Vagina (tissue), 2 donors: ENCODE measurements at regions not wholly inside any gene's neighbourhood (a gene's known extent, or its start where the extent isn't known, plus 50 kb on each side); places are given as distances from the start of the nearest gene placed in this dataset.

Experiments used
- CTCF ChIP-seq, 3 experiments: fragments of 450-650 bp in 2 of 3; fragments of 200-600 bp in 1 of 3; sonication (generic) in 1 of 3; IDR thresholded peaks; one replicate each; pipeline ENCODE4 v1.5.1; 2017 to 2019; ENCODE audit warnings: antibody characterized with exemption in 3 of 3, mild to moderate bottlenecking in 2 of 3, moderate library complexity in 2 of 3
- POLR2A ChIP-seq, 2 donors: fragments of 450-650 bp; IDR thresholded peaks; one replicate each; pipeline ENCODE4 v1.6.1; 2017; ENCODE audit warnings: antibody characterized with exemption in 2 of 2, mild to moderate bottlenecking in 2 of 2, moderate library complexity in 2 of 2
- POLR2AphosphoS5 ChIP-seq, 2 donors: sonication (generic); formaldehyde crosslinking; IDR thresholded peaks; one replicate each; pipeline ENCODE4 v1.9.0; 2017; ENCODE audit warnings: antibody characterized with exemption in 2 of 2, mild to moderate bottlenecking in 2 of 2, low read depth in 1 of 2; ENCODE audit not compliant: insufficient read depth in 1 of 2

- TF ChIP-seq POLR2A (IDR thresholded peaks at IDR 0.05): no peak
- TF ChIP-seq CTCF (IDR thresholded peaks at IDR 0.05): no peak
- no peak for TF ChIP-seq POLR2AphosphoS5 (IDR thresholded peaks at IDR 0.05; ENCODE audit: insufficient read depth in 1 of 2, low read depth in 1 of 2)
These were observed 108.7 kb upstream of the GLI3 start for GRCh38 chr7:42345478-42346299.
